Stimulated activated naive CD8-positive, alpha-beta T cell treated with anti-CD3 and anti-CD28 coated beads, Interleukin-15, amount 100 ng/mL, for 72 hours (primary cell): ENCODE measurements at regions not wholly inside any gene's neighbourhood (a gene's known extent, or its start where the extent isn't known, plus 50 kb on each side); places are given as distances from the start of the nearest gene placed in this dataset.
A peak's percentile ranks its signal among the peaks of the same experiment; 100 is the strongest.
"Not testable (repeated sequence)": the region's sequence is repeated elsewhere in the genome, so short reads cannot be mapped to it uniquely, and the experiment has no call there.

Experiments
- ATAC-seq: fragments of 150-1000 bp; cut with Tn5 transposase; 2 replicates; pipeline ENCODE4 v1.10.0; 2021; ENCODE audit warnings: mild to moderate bottlenecking, moderate library complexity
- DNase-seq, 2 donors: peaks; one replicate each; pipeline ENCODE4 v3.0.0; 2021 to 2022
- H3K27ac Mint-ChIP-seq, 2 donors: one replicate each; pipeline ENCODE4 v1.8.0; 2022; ENCODE audit warnings: mild to moderate bottlenecking in 2 of 2, mixed read lengths in 2 of 2, moderate library complexity in 2 of 2
- H3K27me3 Mint-ChIP-seq: one replicate; pipeline ENCODE4 v1.8.0; 2022; ENCODE audit warnings: mixed read lengths
- H3K4me1 Mint-ChIP-seq: one replicate; pipeline ENCODE4 v1.8.0; 2022; ENCODE audit warnings: mild to moderate bottlenecking, mixed read lengths
- H3K4me3 Mint-ChIP-seq, 2 donors: one replicate each; pipeline ENCODE4 v1.8.0; 2022; ENCODE audit warnings: mild to moderate bottlenecking in 2 of 2, mixed read lengths in 2 of 2, moderate library complexity in 1 of 2
- H3K9me3 Mint-ChIP-seq, 2 donors: one replicate each; pipeline ENCODE4 v1.8.0; 2022; ENCODE audit warnings: mixed read lengths in 2 of 2

GRCh38 chr6:135129136-135129856, 51.8 kb upstream of the MYB start:
- Mint-ChIP-seq H3K4me1 (peaks cover 76% of the 10 kb centered on the region), H3K27ac (peak overlapping the region; percentile 95 to 99), H3K4me3 (peak overlapping the region; percentile 65 to 80), H3K9me3 (peaks cover 9 to 13% of the 10 kb centered on the region in 2 donors), H3K27me3 (no peaks in the 10 kb centered on the region)
- DNase-seq (peak; percentile 48 to 51), ATAC-seq (peak; percentile 76)

- Mint-ChIP-seq H3K27me3 (no peaks in the 10 kb centered on the region), H3K4me3 (peak overlapping the region; percentile 65 to 80), H3K4me1 (peaks cover 75% of the 10 kb centered on the region), H3K9me3 (peaks cover 13 to 14% of the 10 kb centered on the region in 2 donors), H3K27ac (peak overlapping the region; percentile 95 to 99)
- ATAC-seq = peak; percentile 99
- DNase-seq = peak; percentile 47 to 74
Observed at GRCh38 chr6:135128268-135128914, 52.7 kb upstream of the MYB start.

- DNase-seq (no peak), ATAC-seq (no peak)
- no peaks in the 10 kb centered on the region for H3K27me3 Mint-ChIP-seq
- peaks cover 13 to 14% of the 10 kb centered on the region in 2 donors for H3K9me3 Mint-ChIP-seq
- H3K4me1 Mint-ChIP-seq = peaks cover 68% of the 10 kb centered on the region
- peak overlapping the region in 1 of 2 donors; percentile 57 for H3K27ac Mint-ChIP-seq
- no peak overlapping the region for H3K4me3 Mint-ChIP-seq
Observed at GRCh38 chr6:135126729-135127128, 54.4 kb upstream of the MYB start.

GRCh38 chr6:135126034-135126433, 55.1 kb upstream of the MYB start:
- H3K9me3 Mint-ChIP-seq = peaks cover 13 to 14% of the 10 kb centered on the region in 2 donors
- H3K27me3 Mint-ChIP-seq = no peaks in the 10 kb centered on the region
- H3K4me1 Mint-ChIP-seq = peaks cover 75% of the 10 kb centered on the region
- no peak overlapping the region for H3K4me3 Mint-ChIP-seq
- no peak for ATAC-seq
- H3K27ac Mint-ChIP-seq = peak overlapping the region in 1 of 2 donors; percentile 47
- no peak for DNase-seq

GRCh38 chr6:135121434-135121833, 59.7 kb upstream of the MYB start:
- H3K4me1 Mint-ChIP-seq = peaks cover 70% of the 10 kb centered on the region
- ATAC-seq (peak; percentile 65), DNase-seq (no peak)
- peak overlapping the region; percentile 64 to 71 for H3K4me3 Mint-ChIP-seq
- H3K27me3 Mint-ChIP-seq = no peaks in the 10 kb centered on the region
- H3K27ac Mint-ChIP-seq = peak overlapping the region; percentile 80 to 82
- peaks cover 7 to 10% of the 10 kb centered on the region in 2 donors for H3K9me3 Mint-ChIP-seq

GRCh38 chr6:135118134-135118730, 62.9 kb upstream of the MYB start:
- peaks cover 0 to under 1% of the 10 kb centered on the region in 2 donors for H3K9me3 Mint-ChIP-seq
- DNase-seq (no peak), ATAC-seq (no peak)
- peak overlapping the region; percentile 10 to 98 for H3K27ac Mint-ChIP-seq
- H3K27me3 Mint-ChIP-seq = no peaks in the 10 kb centered on the region
- peaks cover 78% of the 10 kb centered on the region for H3K4me1 Mint-ChIP-seq
- H3K4me3 Mint-ChIP-seq = peak overlapping the region; percentile 48 to 66

- peak overlapping the region; percentile 61 to 98 for H3K27ac Mint-ChIP-seq
Observed at GRCh38 chr6:135117413-135117968, 62.9 kb upstream of the HBS1L start.

GRCh38 chr6:135116571-135116970, 61.9 kb upstream of the HBS1L start:
- peak overlapping the region; percentile 72 to 98 for H3K27ac Mint-ChIP-seq
- peaks cover 89% of the 10 kb centered on the region for H3K4me1 Mint-ChIP-seq
- ATAC-seq = peak; percentile 17
- H3K4me3 Mint-ChIP-seq = peak overlapping the region; percentile 48 to 66
- H3K9me3 Mint-ChIP-seq = peaks cover 8 to 9% of the 10 kb centered on the region in 2 donors
- DNase-seq = peak in 1 of 2 donors; percentile 35
- H3K27me3 Mint-ChIP-seq = no peaks in the 10 kb centered on the region

More at GRCh38 chr6:135117413-135117968, 62.9 kb upstream of the HBS1L start:
- Mint-ChIP-seq H3K4me3 (peak overlapping the region; percentile 48 to 66), H3K9me3 (peaks cover 6 to 8% of the 10 kb centered on the region in 2 donors), H3K4me1 (peaks cover 86% of the 10 kb centered on the region), H3K27me3 (no peaks in the 10 kb centered on the region)
- no peak for ATAC-seq
- DNase-seq = peak in 1 of 2 donors; percentile 47

- DNase-seq (no peak), ATAC-seq (peak; percentile 82)
- H3K27ac Mint-ChIP-seq = peak overlapping the region; percentile 91 to 98
- no peaks in the 10 kb centered on the region for H3K27me3 Mint-ChIP-seq
- peak overlapping the region in 1 of 2 donors; percentile 83 for H3K4me3 Mint-ChIP-seq
- H3K9me3 Mint-ChIP-seq = peaks cover 8 to 9% of the 10 kb centered on the region in 2 donors
- H3K4me1 Mint-ChIP-seq = peaks cover 88% of the 10 kb centered on the region
Observed at GRCh38 chr6:135115834-135116233, 61.2 kb upstream of the HBS1L start.

GRCh38 chr6:135115411-135115810, 60.8 kb upstream of the HBS1L start:
- Mint-ChIP-seq H3K4me1 (peaks cover 86% of the 10 kb centered on the region), H3K9me3 (peaks cover 8 to 9% of the 10 kb centered on the region in 2 donors), H3K4me3 (peak overlapping the region; percentile 50 to 83), H3K27me3 (no peaks in the 10 kb centered on the region), H3K27ac (peak overlapping the region; percentile 91 to 98)
- ATAC-seq = peak; percentile 68
- DNase-seq = no peak

GRCh38 chr6:135114355-135115145, 59.9 kb upstream of the HBS1L start:
- Mint-ChIP-seq H3K27ac (peak overlapping the region; percentile 96 to 98), H3K27me3 (no peaks in the 10 kb centered on the region), H3K4me3 (peak overlapping the region; percentile 34 to 83), H3K9me3 (peaks cover 8 to 9% of the 10 kb centered on the region in 2 donors), H3K4me1 (peaks cover 91% of the 10 kb centered on the region)
- DNase-seq = peak; percentile 55 to 81
- peak; percentile 83 for ATAC-seq

GRCh38 chr6:135113860-135114259, 59.2 kb upstream of the HBS1L start:
- Mint-ChIP-seq H3K4me3 (peak overlapping the region; percentile 18 to 59), H3K9me3 (peaks cover 8 to 9% of the 10 kb centered on the region in 2 donors), H3K4me1 (peaks cover 88% of the 10 kb centered on the region), H3K27me3 (no peaks in the 10 kb centered on the region), H3K27ac (peak overlapping the region; percentile 90 to 96)
- no peak for DNase-seq
- no peak for ATAC-seq

GRCh38 chr6:135112951-135113350, 58.3 kb upstream of the HBS1L start:
- Mint-ChIP-seq H3K27ac (peak overlapping the region; percentile 67 to 86), H3K4me1 (peaks cover 79% of the 10 kb centered on the region), H3K4me3 (peak overlapping the region; percentile 54 to 59)
- H3K27me3 Mint-ChIP-seq, DNase-seq, ATAC-seq, H3K9me3 Mint-ChIP-seq: not testable (repeated sequence)

GRCh38 chr6:135110261-135110781, 55.7 kb upstream of the HBS1L start:
- Mint-ChIP-seq H3K4me1 (peaks cover 63% of the 10 kb centered on the region), H3K4me3 (peak overlapping the region in 1 of 2 donors; percentile 37), H3K9me3 (peaks cover 11 to 17% of the 10 kb centered on the region in 2 donors)
- not testable (repeated sequence) for H3K27ac Mint-ChIP-seq, DNase-seq, H3K27me3 Mint-ChIP-seq, ATAC-seq
